Activated CD4-positive, alpha-beta T cell treated with anti-CD3 and anti-CD28 coated beads for 4 hours (primary cell): ENCODE measurements at regions not wholly inside any gene's neighbourhood (a gene's known extent, or its start where the extent isn't known, plus 50 kb on each side); places are given as distances from the start of the nearest gene placed in this dataset.

Experiments
- DNase-seq, 2 donors: peaks; one replicate each; pipeline ENCODE4 v3.0.0-alpha.2; 2020

DNA sequence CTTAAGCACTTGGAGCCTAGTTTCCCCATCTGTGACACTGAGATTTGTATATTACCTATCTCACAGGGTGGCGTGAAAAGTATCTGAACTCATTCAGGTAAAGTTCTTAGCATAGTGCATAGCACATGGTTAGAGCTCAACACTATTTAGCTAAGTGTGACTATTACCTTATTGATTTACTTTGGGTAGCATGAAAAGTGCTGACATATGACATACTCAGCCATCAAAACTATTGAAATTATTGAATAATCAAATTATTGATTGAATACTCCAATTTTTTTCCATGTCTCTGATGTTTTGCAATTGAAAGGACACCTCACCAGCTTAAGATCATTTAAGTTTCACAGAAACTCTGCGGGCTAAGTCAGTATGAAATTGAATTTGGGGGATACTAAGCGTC is 715.0 kb downstream of the EFNB2 start:
- no peak for DNase-seq

DNA sequence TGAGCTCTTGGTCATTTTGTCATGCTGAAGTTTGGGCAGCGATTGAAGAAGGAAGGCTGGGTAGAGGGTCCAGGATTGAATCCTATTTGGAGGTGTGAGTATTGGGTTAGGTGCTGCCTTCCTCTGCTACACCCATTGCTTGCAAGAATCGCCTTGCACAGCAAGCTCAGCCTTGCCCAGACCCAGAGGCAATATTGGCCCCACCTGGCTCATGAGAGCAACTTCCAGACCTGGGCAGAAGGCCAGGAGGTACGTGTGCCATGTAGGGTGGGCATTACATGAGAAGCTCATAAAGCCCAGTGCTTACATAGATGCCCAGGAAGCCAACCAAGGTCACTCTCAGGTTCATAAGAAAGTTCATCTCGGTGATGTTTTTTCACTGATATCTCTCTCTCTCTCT is 718.0 kb downstream of the EFNB2 start:
- DNase-seq = no peak

DNA sequence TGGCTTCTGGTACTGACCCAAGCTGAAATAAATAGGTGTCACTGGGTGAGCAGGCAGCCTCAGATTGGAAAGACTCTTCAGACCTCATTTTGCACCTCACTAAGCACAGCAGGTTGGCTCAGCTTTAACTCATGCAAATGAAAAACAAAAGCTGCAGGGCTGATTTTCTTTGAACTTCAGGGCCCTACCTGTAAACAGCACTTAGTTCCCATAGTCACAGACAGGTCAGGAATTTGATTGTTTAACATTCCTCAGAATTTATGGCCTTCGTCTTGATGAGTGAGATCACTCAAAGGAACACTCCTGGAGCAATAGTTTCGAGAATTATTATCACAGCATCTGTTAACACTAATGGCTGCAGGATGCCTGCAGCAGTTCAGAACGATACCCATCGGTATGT is 718.5 kb downstream of the EFNB2 start:
- no peak for DNase-seq

DNA sequence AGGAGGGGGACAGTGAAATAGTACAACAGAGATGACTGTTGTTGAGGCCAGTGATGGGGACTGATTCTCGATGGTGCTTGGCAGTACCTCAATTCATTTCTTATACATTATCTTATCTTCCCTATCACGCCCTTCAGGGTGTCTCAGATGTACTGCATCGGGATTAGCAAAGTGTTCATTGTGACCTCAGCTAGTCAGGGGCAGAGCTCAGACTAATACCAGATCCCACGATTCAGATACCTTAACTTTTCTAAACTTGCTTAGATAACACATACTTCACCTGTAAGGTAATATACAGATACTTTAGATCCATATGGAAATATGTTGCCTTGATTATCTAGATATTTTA is 720.6 kb downstream of the EFNB2 start:
- no peak for DNase-seq

DNA sequence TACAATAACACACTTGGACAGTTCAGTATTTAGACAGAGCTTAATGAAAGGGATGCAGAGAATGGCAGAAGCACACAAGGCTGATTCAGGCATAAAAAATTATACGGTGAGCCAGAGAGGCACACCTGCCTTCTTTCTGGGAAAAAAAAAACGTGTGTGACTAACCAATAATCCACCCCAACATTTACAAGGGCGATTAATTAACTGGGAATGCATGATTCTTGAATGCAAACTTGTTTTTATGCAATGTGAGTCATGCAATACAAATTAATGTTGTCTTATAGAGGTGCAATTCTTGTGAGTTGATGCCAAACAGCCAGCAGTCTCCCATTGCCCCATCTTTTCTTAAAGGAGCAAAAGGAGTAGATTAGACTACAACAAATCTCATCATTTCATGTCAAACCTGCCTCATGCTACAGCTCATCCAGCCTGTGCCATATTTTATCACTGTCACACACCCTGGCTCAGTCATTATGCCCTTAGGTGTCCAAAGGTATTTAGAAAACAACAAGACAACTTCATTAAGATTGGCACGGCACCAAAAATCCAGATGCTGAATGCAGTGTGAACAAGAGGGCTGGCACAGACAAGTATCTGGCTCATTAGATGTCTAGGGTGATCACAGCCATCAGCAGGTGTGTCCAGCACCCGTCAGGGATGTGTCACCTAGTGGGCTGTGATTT is 721.1 kb downstream of the EFNB2 start:
- no peak for DNase-seq

DNA sequence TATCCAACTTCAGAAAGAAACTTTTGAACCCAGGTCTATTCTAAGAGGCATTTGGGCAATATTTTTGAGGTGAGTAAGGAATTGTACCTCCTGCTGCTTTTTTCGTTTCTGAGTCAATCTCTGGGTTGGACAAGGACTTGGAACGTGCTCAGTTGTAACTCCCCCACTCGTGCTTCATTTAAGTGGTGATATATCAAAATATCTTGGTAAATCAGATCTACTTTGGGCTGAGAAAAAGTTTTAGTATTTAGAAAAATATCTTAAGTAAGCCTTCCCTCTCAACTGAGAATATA is 728.9 kb downstream of the EFNB2 start:
- DNase-seq = no peak

DNA sequence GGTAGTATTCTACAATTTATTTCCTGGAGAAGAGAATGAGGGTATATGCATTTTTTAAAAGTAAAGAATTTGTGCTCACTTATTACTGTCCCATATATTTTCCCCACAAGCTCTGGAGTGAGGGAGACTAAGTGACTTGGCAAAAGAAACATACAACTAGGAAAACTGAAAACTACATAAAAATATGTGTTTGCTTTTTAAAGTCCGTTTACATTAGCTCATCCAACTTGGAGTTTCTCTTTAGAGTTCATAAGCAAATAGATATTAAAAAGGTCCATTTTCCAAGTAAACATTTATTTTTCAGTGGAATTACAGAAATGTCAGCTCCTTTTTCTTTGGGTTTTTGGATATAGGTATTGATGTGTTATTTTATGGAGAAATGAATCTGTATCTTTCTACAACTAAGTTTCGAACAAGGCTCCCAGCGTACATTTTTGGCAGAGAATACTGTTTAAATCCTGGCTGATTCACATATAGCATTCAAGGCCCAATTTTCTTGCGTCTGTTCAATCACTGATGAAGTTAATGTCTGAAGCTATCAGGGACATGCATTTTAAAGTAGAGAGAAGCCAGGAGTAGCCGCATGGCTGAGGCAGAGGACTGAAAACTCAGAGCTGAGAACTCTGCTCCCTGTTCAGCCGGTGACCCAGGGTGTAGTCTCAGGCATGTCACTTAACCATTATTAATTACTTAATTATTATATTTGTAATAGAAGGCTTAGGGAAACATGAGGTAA is 729.4 kb downstream of the EFNB2 start:
- DNase-seq = no peak

DNA sequence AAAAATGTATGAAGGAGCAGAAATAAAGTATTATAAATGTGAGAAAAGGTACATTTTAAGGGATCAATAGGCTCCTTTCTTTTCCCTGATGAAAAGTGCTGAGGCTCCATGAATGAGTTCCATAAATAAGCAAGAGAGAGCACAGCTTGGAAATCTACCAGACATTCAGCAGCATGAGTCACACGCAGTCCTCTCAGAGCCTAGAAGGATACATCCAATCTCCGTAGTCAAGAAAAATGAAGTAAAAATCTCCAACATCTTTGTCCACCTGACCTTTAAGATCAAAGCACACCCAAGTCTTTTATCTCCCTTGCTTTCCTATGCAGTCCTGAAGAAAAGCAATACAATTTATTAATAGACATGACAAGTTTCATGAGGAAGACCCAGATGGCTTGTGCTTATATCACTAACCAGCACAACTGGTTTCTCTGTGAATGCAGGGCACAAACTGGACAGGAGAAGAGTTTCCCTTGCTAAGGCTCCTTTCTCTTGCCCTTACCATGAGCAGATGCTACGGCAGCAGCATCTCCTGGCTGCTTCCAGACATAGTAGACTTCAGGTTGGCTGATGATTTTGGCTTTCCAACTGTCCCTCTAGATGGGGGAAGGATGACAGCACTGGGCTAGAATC is 730.8 kb downstream of the EFNB2 start:
- no peak for DNase-seq

DNA sequence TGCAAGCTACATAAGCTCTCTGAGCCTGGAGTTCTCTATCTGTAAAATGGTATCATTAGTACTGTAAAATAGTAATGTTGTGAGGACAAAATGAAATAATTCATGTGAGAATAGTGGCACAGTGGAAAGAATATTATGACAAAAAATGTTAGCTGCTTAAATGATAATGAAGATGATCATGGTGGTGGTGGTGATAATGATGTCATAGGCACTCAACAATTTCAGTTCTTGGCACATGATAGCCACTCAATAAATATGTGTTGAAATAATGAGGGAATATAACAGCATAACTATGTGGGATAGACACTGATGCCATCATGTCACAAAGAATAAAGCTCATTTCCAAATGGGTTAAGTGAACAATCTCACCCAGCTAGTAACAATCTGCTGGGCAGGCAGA is 736.3 kb downstream of the EFNB2 start:
- no peak for DNase-seq

DNA sequence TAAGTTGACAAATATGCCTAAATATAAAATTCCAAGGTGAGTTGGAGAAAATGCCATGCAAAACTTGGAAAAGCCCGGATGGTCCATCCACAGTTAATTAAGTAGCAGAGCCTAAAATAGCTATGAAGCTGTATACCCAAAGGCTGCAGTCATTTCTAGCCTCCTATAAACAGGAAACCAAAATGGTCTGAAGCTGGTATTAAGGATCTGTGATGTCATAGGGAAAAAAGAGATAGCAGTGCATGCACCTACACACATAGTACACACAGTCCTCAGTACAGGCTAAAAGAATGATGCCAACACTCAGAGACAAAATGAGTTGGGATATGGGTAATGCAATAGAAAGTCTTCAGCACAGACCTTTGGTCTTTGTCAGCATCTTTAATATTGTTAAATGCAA is 736.9 kb downstream of the EFNB2 start:
- no peak for DNase-seq

DNA sequence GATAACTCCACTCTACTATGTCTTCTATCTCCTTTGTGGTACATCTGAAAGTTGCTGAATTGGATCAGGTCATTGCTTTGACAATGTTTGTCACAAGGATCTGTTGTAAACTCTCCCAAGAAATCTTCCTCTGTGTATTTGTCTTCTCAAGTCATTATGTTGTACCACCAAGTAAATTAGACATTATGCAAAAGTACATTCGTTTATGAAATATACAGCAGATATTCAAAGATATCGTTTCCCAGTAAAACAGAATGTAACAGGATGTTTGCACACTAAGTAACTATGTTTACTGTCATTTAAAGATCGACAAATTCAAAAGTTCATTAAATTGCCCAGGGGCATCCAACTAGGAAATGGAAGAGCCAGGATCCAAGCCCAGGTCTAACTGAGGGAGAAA is 739.4 kb downstream of the EFNB2 start:
- DNase-seq = no peak

DNA sequence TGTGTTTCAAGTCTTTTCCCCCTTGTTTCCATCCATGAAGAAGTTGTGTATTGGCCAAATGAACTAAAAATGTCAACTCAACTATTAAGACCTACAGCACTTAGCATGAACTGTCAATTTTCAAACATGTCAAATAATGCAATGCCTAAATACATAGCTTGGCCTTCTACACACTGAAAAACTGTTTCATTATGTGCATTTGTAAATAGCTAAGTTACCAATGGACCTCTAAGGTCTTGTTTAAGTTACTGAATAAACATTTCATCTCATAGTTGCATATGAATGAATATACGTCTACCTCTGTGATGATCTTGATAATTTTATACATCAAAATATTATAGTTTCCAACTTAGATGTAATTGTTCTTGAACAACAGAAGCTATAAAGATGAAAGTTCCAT is 744.5 kb downstream of the EFNB2 start:
- no peak for DNase-seq

DNA sequence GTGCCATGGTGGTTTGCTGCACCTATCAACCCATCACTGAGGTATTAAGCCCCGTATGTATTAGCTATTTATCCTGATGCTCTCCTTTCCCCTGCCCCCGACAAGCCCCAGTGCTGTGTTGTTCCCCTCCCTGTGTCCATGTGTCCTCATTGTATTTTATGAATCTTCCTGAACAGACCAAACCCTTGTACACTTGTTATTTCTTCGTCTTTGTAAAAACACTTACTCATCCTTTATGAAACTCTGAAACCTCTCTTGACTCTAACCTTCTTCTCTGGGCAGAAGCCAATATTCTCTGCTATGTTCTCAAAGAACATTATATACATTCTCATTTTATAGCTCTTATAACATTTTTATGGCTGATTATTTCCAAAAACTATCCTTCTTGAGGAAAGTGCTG is 746.9 kb downstream of the EFNB2 start:
- DNase-seq = no peak

DNA sequence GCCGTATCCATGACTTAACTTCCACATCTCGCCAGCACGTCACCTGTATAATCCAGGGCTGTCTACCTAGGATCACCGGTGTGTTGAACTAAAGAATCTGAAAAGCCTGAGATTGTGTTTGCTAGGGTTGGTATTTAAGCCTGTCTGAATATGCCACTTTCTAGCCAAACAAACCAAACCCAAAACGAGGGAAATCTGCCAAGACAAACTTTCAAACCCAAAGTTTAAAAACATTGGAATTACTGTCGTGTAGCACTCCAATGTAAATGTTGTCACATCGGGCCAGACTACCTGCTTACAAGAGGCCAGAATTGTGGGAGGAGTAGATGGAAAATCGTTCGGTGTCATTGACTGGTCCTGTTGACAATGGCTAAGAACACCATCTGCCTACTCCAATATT is 747.8 kb downstream of the EFNB2 start:
- no peak for DNase-seq

DNA sequence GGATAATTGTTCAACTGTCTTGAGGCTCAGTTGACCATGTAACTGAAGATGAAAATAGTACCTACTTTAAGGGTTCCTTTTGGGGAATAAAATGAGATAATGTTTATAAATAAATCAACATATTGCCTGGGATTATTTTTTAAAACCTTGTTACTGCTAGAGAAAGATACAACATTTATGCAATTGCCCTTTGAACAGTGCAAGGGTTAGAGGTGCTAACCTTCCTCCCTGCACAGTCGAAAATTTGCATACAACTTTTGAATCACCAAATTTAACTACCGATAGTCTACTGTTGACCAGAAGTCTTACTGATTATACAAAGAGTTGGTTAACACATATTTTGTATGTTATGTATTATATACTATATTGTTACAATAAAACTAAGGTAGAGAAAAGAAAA is 750.0 kb downstream of the EFNB2 start:
- DNase-seq = no peak

DNA sequence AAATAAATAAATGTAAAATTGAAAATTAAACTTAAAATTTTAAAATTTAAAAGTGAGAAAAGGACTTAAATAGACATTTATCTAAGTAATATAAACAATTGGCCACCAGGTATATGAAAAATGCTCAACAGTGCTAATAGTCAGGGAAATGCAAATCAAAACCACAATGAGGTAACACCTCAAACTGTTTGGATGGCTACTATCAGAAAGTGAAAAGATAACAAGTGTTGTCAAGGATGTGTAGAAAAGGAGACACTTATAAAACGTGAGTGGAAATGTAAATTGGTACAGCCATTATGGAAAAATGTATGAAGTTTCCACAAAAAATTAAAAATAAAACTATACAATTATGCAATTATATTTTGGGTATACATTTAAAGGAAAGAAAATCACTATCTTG is 752.2 kb downstream of the EFNB2 start:
- no peak for DNase-seq

DNA sequence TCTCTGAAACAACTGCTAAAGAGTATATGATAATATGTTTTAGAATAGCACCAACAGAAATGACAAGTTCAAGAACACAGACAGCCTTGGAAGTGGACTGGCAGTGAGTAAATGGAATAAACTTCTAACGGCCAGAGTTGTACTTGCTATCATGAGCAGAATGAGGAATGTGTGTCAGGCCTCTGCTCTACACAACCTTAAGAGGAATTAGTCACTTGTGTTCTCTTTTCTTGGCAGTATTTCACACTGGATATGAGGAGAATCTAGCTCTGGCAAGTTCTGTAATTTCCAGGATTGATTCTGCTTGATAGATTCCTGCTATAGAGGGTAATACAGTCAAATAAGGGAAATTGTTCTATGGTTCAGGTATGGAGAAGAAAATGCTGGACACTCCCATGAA is 757.3 kb downstream of the EFNB2 start:
- no peak for DNase-seq

DNA sequence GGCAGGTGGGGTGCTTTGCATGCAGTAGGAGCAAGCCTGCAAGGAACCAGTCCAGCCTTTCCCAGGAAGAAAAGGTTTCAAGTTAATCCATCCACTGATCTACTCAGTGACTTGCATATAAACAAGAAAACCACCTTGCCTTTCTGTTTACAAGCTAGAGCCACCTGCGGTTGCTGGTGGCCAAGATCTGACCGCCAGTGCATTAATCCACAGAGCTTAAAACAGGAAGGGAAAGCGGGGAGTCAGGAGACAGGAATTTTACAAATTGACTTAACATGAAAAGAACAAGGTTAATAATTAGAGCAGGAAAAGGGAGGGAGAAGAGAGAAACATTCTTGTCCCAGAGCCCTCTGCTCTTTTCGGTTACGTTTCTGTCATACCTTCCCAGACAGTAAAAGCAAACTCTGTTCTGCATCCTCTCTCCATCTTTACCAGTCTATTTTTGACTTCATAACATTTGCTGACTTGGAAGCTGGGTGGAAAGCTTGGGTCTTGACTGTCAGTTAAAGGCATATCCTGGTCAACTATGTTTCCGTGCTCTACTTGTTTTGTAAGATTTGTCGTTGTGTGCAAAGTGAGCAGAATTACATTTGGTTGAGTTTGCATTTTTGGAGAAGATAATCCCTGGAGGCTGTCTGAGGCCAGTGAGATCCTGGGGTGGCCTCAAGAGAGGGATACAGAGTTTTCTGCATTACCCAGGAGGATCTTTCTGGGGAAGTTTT is 760.6 kb downstream of the EFNB2 start:
- DNase-seq = no peak

DNA sequence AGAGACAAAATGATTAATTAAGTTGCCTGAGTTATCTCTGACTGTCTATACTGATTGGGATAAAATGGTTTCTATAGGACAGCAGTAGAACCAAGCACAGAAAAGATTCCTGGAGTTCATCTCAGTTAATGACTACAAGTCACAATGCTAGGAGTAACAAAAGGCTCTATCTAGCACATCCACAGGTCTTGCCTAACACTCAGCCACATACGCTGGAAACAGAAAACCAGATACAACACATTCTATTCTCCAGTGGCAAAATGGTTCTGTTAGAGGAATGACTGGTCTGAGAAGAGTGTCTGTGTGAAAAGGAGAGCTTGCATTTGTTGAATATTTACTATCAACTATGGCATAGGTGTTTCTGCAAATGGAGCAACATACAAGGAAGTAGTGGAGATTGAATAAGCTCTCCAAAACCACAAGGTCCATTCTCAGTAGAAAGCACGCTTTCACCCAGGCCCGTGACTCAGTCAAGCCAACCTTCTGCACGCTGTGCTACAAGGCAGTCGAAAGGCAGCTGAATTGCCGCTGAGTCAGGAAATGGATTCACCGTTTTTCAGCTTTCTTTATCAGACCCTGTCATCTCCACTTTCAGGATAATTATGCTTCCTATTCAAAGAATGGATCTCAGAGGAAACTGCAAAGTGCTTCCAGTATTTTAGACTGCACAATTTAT is 761.5 kb downstream of the EFNB2 start:
- no peak for DNase-seq

DNA sequence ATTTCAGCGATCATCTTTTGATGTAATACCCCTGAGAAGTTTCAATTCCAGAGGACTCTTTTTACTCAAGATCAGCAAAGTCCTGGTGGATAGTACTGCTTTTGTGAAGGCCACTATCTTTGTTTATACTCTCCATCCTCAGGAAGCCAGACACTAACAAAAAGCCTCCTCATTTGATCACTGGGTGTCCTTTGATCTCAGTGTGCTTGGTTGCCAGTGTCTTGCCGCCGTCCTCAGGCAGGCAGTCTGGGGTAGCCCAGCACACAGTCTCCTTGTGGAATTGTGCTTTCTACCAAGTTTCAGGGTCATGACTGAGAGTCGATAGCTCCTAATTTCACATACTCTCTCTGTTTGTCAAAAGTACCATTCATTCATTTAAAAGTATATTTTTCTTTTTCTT is 762.2 kb downstream of the EFNB2 start:
- no peak for DNase-seq

DNA sequence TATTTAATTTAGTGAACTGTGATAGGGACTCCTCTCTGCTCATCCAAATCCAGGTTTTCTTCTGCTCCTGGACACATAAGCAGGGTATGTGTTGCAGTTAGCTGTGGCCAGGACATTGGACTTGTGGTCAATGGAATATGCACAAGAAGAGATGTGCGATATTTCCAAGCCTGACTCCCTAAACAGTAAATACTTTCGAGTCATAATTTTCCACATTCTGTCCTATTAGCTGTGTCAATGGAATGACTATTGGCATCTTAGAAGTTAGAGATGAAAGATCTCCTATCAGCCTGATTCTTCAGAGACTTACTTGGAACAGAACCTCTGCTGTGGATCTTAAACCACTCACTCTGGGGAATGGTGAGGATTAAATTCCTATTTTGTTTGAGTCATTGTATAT is 771.0 kb downstream of the EFNB2 start:
- no peak for DNase-seq

DNA sequence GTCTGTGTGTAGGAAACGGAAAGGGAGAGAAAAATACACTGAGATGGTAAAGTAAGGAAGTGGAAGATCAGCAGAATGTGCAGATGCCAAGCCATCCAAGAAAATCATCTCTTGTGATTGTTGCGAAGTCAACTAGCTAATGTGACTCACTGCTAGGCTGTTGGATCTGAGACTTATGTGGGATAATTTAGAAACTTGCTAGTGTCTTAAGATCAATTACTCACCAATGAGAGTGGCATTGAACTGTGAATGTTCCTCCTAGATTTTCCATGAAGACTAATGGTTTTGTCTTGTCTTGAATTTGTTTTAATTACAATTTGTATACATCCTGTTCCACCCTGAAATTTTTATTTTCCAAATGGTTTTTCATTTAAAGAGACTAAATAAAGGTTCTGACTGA is 771.6 kb downstream of the EFNB2 start:
- DNase-seq = no peak

DNA sequence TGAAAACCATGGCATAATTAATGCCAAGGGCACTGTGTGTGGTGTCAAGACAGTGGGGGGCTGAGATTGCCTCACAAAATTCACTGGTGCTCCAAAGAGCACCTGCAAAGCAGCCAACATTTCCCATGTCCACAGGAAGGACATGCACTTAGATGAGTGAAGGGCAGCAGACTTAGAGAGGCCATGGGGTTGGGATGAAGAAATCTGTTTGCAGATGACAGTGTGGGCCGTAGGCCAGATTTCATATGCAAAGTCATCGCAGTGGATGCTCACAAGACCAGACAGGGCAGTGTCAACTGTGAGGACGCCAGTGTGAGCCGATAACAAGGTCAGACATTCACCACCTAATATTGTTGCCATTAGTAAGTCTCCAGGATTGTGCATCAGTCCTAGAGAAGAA is 773.4 kb downstream of the EFNB2 start:
- no peak for DNase-seq
